Stimulated activated effector memory CD8-positive, alpha-beta T cell treated with anti-CD3 and anti-CD28 coated beads, Interleukin-12 subunit alpha, Interleukin-12 subunit beta, amount 100 ng/mL, for 72 hours (primary cell): ENCODE measurements at regions not wholly inside any gene's neighbourhood (a gene's known extent, or its start where the extent isn't known, plus 50 kb on each side); places are given as distances from the start of the nearest gene placed in this dataset.
"Not testable (repeated sequence)": the region's sequence is repeated elsewhere in the genome, so short reads cannot be mapped to it uniquely, and the experiment has no call there.

Experiments used
- ATAC-seq: fragments of 150-1000 bp; cut with Tn5 transposase; 2 replicates; pipeline ENCODE4 v1.10.0; 2021
- DNase-seq, 2 donors: peaks; one replicate each; pipeline ENCODE4 v3.0.0; 2021 to 2022; ENCODE audit warnings: low spot score in 2 of 2
- H3K27ac Mint-ChIP-seq: one replicate; pipeline ENCODE4 v1.8.0; 2022; ENCODE audit warnings: mild to moderate bottlenecking, mixed read lengths
- H3K36me3 Mint-ChIP-seq: one replicate; pipeline ENCODE4 v1.8.0; 2022; ENCODE audit warnings: mild to moderate bottlenecking, mixed read lengths
- H3K4me1 Mint-ChIP-seq: one replicate; pipeline ENCODE4 v1.8.0; 2022; ENCODE audit warnings: mixed read lengths
- H3K4me3 Mint-ChIP-seq: one replicate; pipeline ENCODE4 v1.8.0; 2022; ENCODE audit warnings: mild to moderate bottlenecking, mixed read lengths
- H3K9me3 Mint-ChIP-seq: one replicate; pipeline ENCODE4 v1.8.0; 2022; ENCODE audit warnings: mixed read lengths

GRCh38 chr16:17019366-17019765, 451.4 kb downstream of the XYLT1 start:
- Mint-ChIP-seq H3K4me1 (no peaks in the 10 kb centered on the region), H3K36me3 (no peaks in the 10 kb centered on the region), H3K9me3 (no peaks in the 10 kb centered on the region), H3K4me3 (no peak overlapping the region), H3K27ac (no peak overlapping the region)
- ATAC-seq (no peak), DNase-seq (no peak)

- H3K4me3 Mint-ChIP-seq = no peak overlapping the region
- H3K4me1 Mint-ChIP-seq = peaks cover 30% of the 10 kb centered on the region
- ATAC-seq = no peak
- no peak for DNase-seq
- no peak overlapping the region for H3K27ac Mint-ChIP-seq
- H3K9me3 Mint-ChIP-seq = no peaks in the 10 kb centered on the region
- H3K36me3 Mint-ChIP-seq = peaks cover 5% of the 10 kb centered on the region
Measured at GRCh38 chr16:17023606-17024005, 447.2 kb downstream of the XYLT1 start.

GRCh38 chr16:17024514-17024913, 446.2 kb downstream of the XYLT1 start:
- no peak for ATAC-seq
- Mint-ChIP-seq H3K9me3 (peaks cover 2% of the 10 kb centered on the region), H3K36me3 (peaks cover 5% of the 10 kb centered on the region), H3K27ac (no peak overlapping the region), H3K4me3 (no peak overlapping the region), H3K4me1 (peaks cover 30% of the 10 kb centered on the region)
- DNase-seq = no peak

- Mint-ChIP-seq H3K4me3 (peak overlapping the region; percentile 27), H3K27ac (peak overlapping the region; percentile 45), H3K9me3 (peaks cover 2% of the 10 kb centered on the region), H3K36me3 (peaks cover 5% of the 10 kb centered on the region), H3K4me1 (peaks cover 30% of the 10 kb centered on the region)
- peak; percentile 97 for ATAC-seq
- DNase-seq = peak; percentile 5 to 61
Measured at GRCh38 chr16:17026600-17027242, 444.0 kb downstream of the XYLT1 start.

GRCh38 chr16:17027488-17028129, 443.2 kb downstream of the XYLT1 start:
- peak overlapping the region; percentile 27 for H3K4me3 Mint-ChIP-seq
- peaks cover 2% of the 10 kb centered on the region for H3K9me3 Mint-ChIP-seq
- peaks cover 5% of the 10 kb centered on the region for H3K36me3 Mint-ChIP-seq
- ATAC-seq = no peak
- H3K27ac Mint-ChIP-seq = peak overlapping the region; percentile 84
- H3K4me1 Mint-ChIP-seq = peaks cover 30% of the 10 kb centered on the region
- no peak for DNase-seq

- H3K36me3 Mint-ChIP-seq = peaks cover 5% of the 10 kb centered on the region
- no peak for ATAC-seq
- no peak for DNase-seq
- H3K4me3 Mint-ChIP-seq = no peak overlapping the region
- H3K9me3 Mint-ChIP-seq = peaks cover 6% of the 10 kb centered on the region
- no peak overlapping the region for H3K27ac Mint-ChIP-seq
- peaks cover 30% of the 10 kb centered on the region for H3K4me1 Mint-ChIP-seq
Measured at GRCh38 chr16:17029602-17030350, 441.0 kb downstream of the XYLT1 start.

GRCh38 chr16:17031484-17032268, 439.1 kb downstream of the XYLT1 start:
- no peak for ATAC-seq
- no peak overlapping the region for H3K27ac Mint-ChIP-seq
- no peak overlapping the region for H3K4me3 Mint-ChIP-seq
- peaks cover 5% of the 10 kb centered on the region for H3K36me3 Mint-ChIP-seq
- DNase-seq = no peak
- H3K9me3 Mint-ChIP-seq = peaks cover 6% of the 10 kb centered on the region
- peaks cover 14% of the 10 kb centered on the region for H3K4me1 Mint-ChIP-seq

- no peak for ATAC-seq
- peaks cover 5% of the 10 kb centered on the region for H3K36me3 Mint-ChIP-seq
- H3K27ac Mint-ChIP-seq = no peak overlapping the region
- peaks cover 6% of the 10 kb centered on the region for H3K9me3 Mint-ChIP-seq
- H3K4me3 Mint-ChIP-seq = no peak overlapping the region
- H3K4me1 Mint-ChIP-seq = peaks cover 7% of the 10 kb centered on the region
- DNase-seq = no peak
Measured at GRCh38 chr16:17032332-17032731, 438.4 kb downstream of the XYLT1 start.

GRCh38 chr16:17034477-17035252, 436.1 kb downstream of the XYLT1 start:
- Mint-ChIP-seq H3K9me3 (peaks cover 4% of the 10 kb centered on the region), H3K4me1 (no peaks in the 10 kb centered on the region), H3K27ac (no peak overlapping the region), H3K36me3 (no peaks in the 10 kb centered on the region), H3K4me3 (no peak overlapping the region)
- DNase-seq = no peak
- ATAC-seq = no peak

GRCh38 chr16:17037499-17037898, 433.3 kb downstream of the XYLT1 start:
- H3K9me3 Mint-ChIP-seq = peaks cover 4% of the 10 kb centered on the region
- no peaks in the 10 kb centered on the region for H3K4me1 Mint-ChIP-seq
- no peak for ATAC-seq
- DNase-seq = no peak
- no peaks in the 10 kb centered on the region for H3K36me3 Mint-ChIP-seq
- H3K4me3 Mint-ChIP-seq = no peak overlapping the region
- no peak overlapping the region for H3K27ac Mint-ChIP-seq

GRCh38 chr16:17038415-17038814, 432.3 kb downstream of the XYLT1 start:
- no peaks in the 10 kb centered on the region for H3K4me1 Mint-ChIP-seq
- H3K4me3 Mint-ChIP-seq = no peak overlapping the region
- ATAC-seq (no peak), DNase-seq (no peak)
- H3K36me3 Mint-ChIP-seq = no peaks in the 10 kb centered on the region
- H3K9me3 Mint-ChIP-seq = peaks cover 4% of the 10 kb centered on the region
- no peak overlapping the region for H3K27ac Mint-ChIP-seq

GRCh38 chr16:17049109-17049508, 421.7 kb downstream of the XYLT1 start:
- not testable (repeated sequence) for ATAC-seq, H3K9me3 Mint-ChIP-seq, H3K4me1 Mint-ChIP-seq, H3K27ac Mint-ChIP-seq, H3K4me3 Mint-ChIP-seq, H3K36me3 Mint-ChIP-seq, DNase-seq

- peaks cover 5% of the 10 kb centered on the region for H3K9me3 Mint-ChIP-seq
- no peak overlapping the region for H3K4me3 Mint-ChIP-seq
- no peak overlapping the region for H3K27ac Mint-ChIP-seq
- ATAC-seq = no peak
- H3K4me1 Mint-ChIP-seq = no peaks in the 10 kb centered on the region
- no peak for DNase-seq
- H3K36me3 Mint-ChIP-seq = no peaks in the 10 kb centered on the region
Measured at GRCh38 chr16:17050468-17050867, 420.3 kb downstream of the XYLT1 start.
